CD4-positive, alpha-beta T cell (primary cell): ENCODE measurements at regions not wholly inside any gene's neighbourhood (a gene's known extent, or its start where the extent isn't known, plus 50 kb on each side); places are given as distances from the start of the nearest gene placed in this dataset.

Source experiments
- ATAC-seq: fragments of 200-7000 bp; cut with Tn5 transposase; one replicate; pipeline ENCODE4 v1.10.0; 2022; ENCODE audit warnings: mild to moderate bottlenecking; ENCODE audit not compliant: poor library complexity
- CTCF ChIA-PET: fragments of 350-600 bp; sonication (Branson Sonifier 250); formaldehyde crosslinking; loops from one replicate; lab custom pipeline; 2021; ENCODE audit warnings: antibody characterized with exemption, inconsistent platforms; lab: Charles Lee
- POLR2A ChIA-PET: fragments of 350-600 bp; sonication (Branson Sonifier 250); formaldehyde crosslinking; loops from one replicate; lab custom pipeline; 2021; ENCODE audit warnings: antibody characterized with exemption, inconsistent platforms; lab: Charles Lee
- DNase-seq, 14 experiments: peaks; one replicate each; pipeline ENCODE4 v3.0.0-alpha.2; 2013 to 2020; ENCODE audit warnings: mixed read lengths in 2 of 14
- H3K27ac ChIP-seq, 2 donors: one replicate each; pipeline versions ENCODE4 v1.5.1 to v1.7.0; 2013; ENCODE audit warnings: low read length in 2 of 2, low read depth in 1 of 2, mild to moderate bottlenecking in 1 of 2
- H3K27me3 ChIP-seq, 2 experiments: 1 replicate in 1 of 2; 2 replicates in 1 of 2; pipeline versions ENCODE4 v1.6.1 to v1.7.0; 2013; ENCODE audit warnings: low read length in 2 of 2, control low read depth in 1 of 2, mild to moderate bottlenecking in 1 of 2, moderate library complexity in 1 of 2; ENCODE audit not compliant: insufficient read depth in 2 of 2, control insufficient read depth in 1 of 2
- H3K36me3 ChIP-seq: one replicate; pipeline ENCODE4 v1.6.1; 2013; ENCODE audit warnings: low read length, control low read depth; ENCODE audit not compliant: insufficient read depth
- H3K4me1 ChIP-seq: one replicate; pipeline ENCODE4 v1.6.1; 2013; ENCODE audit warnings: low read length, control low read depth; ENCODE audit not compliant: insufficient read depth
- H3K4me3 ChIP-seq: one replicate; pipeline ENCODE4 v1.5.1; 2013; ENCODE audit warnings: mild to moderate bottlenecking, low read length, moderate library complexity
- H3K9me3 ChIP-seq, 2 experiments: 1 replicate in 1 of 2; 2 replicates in 1 of 2; pipeline versions ENCODE4 v1.6.1 to v1.7.0; 2013; ENCODE audit warnings: low read length in 2 of 2, mild to moderate bottlenecking in 2 of 2, control low read depth in 1 of 2, moderate library complexity in 1 of 2; ENCODE audit not compliant: control insufficient read depth in 1 of 2, insufficient read depth in 1 of 2
- H3K27ac Mint-ChIP-seq: one replicate; pipeline ENCODE4 v1.8.0; 2020; ENCODE audit warnings: mixed read lengths
- H3K27me3 Mint-ChIP-seq: one replicate; pipeline ENCODE4 v1.8.0; 2021; ENCODE audit warnings: mixed read lengths
- H3K36me3 Mint-ChIP-seq: one replicate; pipeline ENCODE4 v1.8.0; 2021; ENCODE audit warnings: low read depth, mixed read lengths
- H3K4me1 Mint-ChIP-seq: one replicate; pipeline ENCODE4 v1.8.0; 2021; ENCODE audit warnings: low read depth, mixed read lengths
- H3K4me3 Mint-ChIP-seq: one replicate; pipeline ENCODE4 v1.8.0; 2020; ENCODE audit warnings: mild to moderate bottlenecking, mixed read lengths
- H3K9me3 Mint-ChIP-seq: one replicate; pipeline ENCODE4 v1.8.0; 2020; ENCODE audit warnings: mixed read lengths
- intact Hi-C, 2 experiments: fragments of 100-400 bp; cut with DNase I in 1 of 2; cut with micrococcal nuclease in 1 of 2; formaldehyde crosslinking; loops; one replicate each; pipeline versions ENCODE4 v1.15.1 to v1.9.0; 2023 to 2025; cut with DNase I, micrococcal nuclease
- TF ChIP-seq, protein P1 (sequence below): fragments of 200-600 bp; IDR thresholded peaks from one replicate; pipeline ENCODE4 v1.8.0; 2022; ENCODE audit warnings: antibody characterized with exemption, mild to moderate bottlenecking

DNA sequence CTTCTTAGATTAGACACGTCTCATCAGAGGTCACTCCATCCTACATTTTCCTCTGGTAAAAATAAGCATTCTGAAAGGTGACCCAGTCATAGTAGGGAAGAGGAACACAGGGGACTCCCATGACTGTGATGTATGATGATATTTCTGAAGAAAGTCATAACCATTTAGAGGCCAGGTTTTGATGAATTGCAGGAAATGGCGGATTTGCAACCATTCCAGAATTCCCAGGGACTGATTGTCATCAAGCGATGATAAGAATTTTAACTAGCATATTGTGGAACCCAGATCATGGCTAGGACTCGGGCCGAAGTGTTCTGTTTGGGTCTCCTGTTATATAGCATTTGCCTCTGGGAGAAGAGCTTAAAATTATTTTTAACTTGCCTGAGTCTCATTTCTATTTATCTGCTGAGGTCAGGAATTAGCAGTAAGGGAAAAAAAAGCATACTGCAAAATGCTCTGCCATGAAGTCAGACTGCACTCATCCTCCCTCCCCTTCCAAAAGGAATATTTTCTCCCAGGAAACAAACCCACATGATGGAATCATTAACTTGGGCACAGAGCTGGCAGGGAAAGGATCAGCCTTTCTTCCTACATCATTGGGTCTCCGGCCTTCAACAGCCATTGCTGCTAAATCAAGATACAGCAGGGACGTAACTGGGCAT is 286.7 kb downstream of the HLX start:
- Mint-ChIP-seq H3K4me3 (no peak overlapping the region), H3K9me3 (no peaks in the 10 kb centered on the region), H3K27ac (no peak overlapping the region), H3K36me3 (no peaks in the 10 kb centered on the region), H3K27me3 (no peaks in the 10 kb centered on the region), H3K4me1 (no peaks in the 10 kb centered on the region)
- Histone ChIP-seq H3K4me3 (no peak overlapping the region), H3K27me3 (no peaks in the 10 kb centered on the region), H3K36me3 (no peaks in the 10 kb centered on the region), H3K9me3 (no peaks in the 10 kb centered on the region), H3K27ac (no peak overlapping the region), H3K4me1 (no peaks in the 10 kb centered on the region)
- intact Hi-C loops: no loop called here
- CTCF ChIA-PET: no interaction called here
- TF ChIP-seq, protein P1, sequence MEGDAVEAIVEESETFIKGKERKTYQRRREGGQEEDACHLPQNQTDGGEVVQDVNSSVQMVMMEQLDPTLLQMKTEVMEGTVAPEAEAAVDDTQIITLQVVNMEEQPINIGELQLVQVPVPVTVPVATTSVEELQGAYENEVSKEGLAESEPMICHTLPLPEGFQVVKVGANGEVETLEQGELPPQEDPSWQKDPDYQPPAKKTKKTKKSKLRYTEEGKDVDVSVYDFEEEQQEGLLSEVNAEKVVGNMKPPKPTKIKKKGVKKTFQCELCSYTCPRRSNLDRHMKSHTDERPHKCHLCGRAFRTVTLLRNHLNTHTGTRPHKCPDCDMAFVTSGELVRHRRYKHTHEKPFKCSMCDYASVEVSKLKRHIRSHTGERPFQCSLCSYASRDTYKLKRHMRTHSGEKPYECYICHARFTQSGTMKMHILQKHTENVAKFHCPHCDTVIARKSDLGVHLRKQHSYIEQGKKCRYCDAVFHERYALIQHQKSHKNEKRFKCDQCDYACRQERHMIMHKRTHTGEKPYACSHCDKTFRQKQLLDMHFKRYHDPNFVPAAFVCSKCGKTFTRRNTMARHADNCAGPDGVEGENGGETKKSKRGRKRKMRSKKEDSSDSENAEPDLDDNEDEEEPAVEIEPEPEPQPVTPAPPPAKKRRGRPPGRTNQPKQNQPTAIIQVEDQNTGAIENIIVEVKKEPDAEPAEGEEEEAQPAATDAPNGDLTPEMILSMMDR: no peak
- ATAC-seq: no peak
- POLR2A ChIA-PET: no interaction called here
- DNase-seq: no peak

DNA sequence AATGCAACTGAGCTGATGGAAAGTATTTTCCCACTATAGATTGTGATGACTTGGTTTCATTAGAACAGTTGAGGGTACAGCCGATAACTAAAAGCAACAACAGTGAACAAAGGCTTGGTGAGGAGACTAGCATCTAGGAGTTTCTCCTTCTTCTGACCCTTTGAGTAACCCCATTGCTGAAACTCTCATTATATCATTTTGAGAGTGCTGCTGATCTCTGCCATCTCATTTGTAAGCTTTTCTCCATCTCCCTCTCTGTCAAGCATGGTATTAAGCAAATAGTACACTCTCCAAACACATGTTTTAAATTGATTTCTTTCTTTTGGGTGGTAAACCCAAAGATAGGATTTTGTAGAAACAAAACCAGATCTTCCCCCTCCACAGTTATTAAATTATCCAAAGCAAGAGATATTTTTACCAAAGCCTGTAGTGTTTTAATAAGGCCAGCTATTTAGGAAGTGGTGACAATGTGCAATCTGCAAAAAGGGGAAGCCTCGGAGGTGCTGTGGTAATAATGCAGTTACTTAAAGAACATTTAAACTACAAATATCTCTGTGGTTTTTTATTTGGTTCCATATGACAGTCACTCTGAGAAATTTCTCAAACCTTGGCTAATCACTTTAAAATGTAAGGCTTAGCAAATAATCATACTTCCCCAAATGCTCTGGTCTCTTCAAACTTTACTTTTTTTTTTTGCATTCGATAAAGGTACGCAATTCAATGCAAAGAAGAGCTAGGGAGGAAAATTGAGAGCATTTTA is 287.5 kb downstream of the HLX start:
- H3K4me1 Mint-ChIP-seq: no peaks in the 10 kb centered on the region
- intact Hi-C loops: no loop called here
- Histone ChIP-seq H3K9me3 (no peaks in the 10 kb centered on the region), H3K27ac (no peak overlapping the region), H3K36me3 (no peaks in the 10 kb centered on the region), H3K27me3 (no peaks in the 10 kb centered on the region), H3K4me1 (no peaks in the 10 kb centered on the region), H3K4me3 (no peak overlapping the region)
- ChIA-PET POLR2A (no interaction called here), CTCF (no interaction called here)
- peaks cover under 1% of the 10 kb centered on the region for H3K9me3 Mint-ChIP-seq
- no peaks in the 10 kb centered on the region for H3K36me3 Mint-ChIP-seq
- ATAC-seq (no peak), DNase-seq (peak in 3 of 14 experiments; percentile 20 to 53 (median 32))
- TF ChIP-seq, protein P1: no peak
- H3K4me3 Mint-ChIP-seq: no peak overlapping the region
- no peaks in the 10 kb centered on the region for H3K27me3 Mint-ChIP-seq
- no peak overlapping the region for H3K27ac Mint-ChIP-seq

DNA sequence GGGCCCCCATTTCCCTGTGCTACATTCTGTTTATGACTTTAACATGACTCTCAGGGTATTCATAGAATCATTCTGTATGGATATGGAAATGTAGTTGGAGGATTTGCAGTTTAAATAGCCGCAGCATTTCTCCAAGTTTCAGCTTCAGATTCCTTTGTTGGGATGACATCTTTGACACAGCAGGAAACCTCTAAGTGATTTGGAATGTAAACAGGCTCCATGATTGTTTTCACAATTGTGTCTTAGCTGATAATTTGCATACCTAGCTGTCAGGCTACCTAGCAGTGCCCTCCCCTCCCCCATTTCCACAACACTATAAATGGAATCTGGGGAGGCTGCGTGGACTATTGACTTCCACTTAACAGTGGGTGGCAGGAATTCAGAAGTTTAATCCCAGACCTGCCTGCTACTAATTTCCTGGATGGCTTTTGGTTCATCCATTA is 290.2 kb downstream of the HLX start:
- H3K4me3 ChIP-seq: no peak overlapping the region
- ATAC-seq: no peak
- no peaks in the 10 kb centered on the region for H3K4me1 Mint-ChIP-seq
- no peaks in the 10 kb centered on the region for H3K36me3 Mint-ChIP-seq
- H3K27ac Mint-ChIP-seq: no peak overlapping the region
- H3K9me3 ChIP-seq: no peaks in the 10 kb centered on the region
- ChIA-PET POLR2A (no interaction called here), CTCF (no interaction called here)
- H3K27me3 Mint-ChIP-seq: no peaks in the 10 kb centered on the region
- H3K4me3 Mint-ChIP-seq: no peak overlapping the region
- no peaks in the 10 kb centered on the region for H3K27me3 ChIP-seq
- no peak for DNase-seq
- no peaks in the 10 kb centered on the region for H3K4me1 ChIP-seq
- H3K27ac ChIP-seq: no peak overlapping the region
- H3K9me3 Mint-ChIP-seq: peaks cover 2% of the 10 kb centered on the region
- TF ChIP-seq, protein P1: no peak
- intact Hi-C loops: no loop called here
- no peaks in the 10 kb centered on the region for H3K36me3 ChIP-seq
